Kidney (tissue), 13 donors: ENCODE measurements at regions not wholly inside any gene's neighbourhood (a gene's known extent, or its start where the extent isn't known, plus 50 kb on each side); places are given as distances from the start of the nearest gene placed in this dataset.
"Not testable (repeated sequence)": the region's sequence is repeated elsewhere in the genome, so short reads cannot be mapped to it uniquely, and the experiment has no call there.

Experiments used
- DNase-seq, 5 donors: peaks; one replicate each; pipeline ENCODE4 v3.0.0-alpha.2; 2013 to 2020
- FAIRE-seq: peaks from 2 replicates; lab custom pipeline; 2012; peaks lifted over from hg19 to GRCh38; lab: Jason Lieb, UNC
- H3K27ac ChIP-seq, 2 donors: one replicate each; pipeline ENCODE4 v1.7.0; 2013; ENCODE audit warnings: low read depth in 2 of 2, low read length in 2 of 2, inconsistent platforms in 1 of 2
- H3K27me3 ChIP-seq: one replicate; pipeline ENCODE4 v1.7.1; 2013; ENCODE audit warnings: low read length, inconsistent platforms; ENCODE audit not compliant: control insufficient read depth, insufficient read depth
- H3K36me3 ChIP-seq, 3 donors: one replicate each; pipeline versions ENCODE4 v1.7.0 to v1.7.1; 2013; ENCODE audit warnings: low read length in 3 of 3, control low read depth in 1 of 3, inconsistent platforms in 1 of 3; ENCODE audit not compliant: insufficient read depth in 3 of 3, control insufficient read depth in 2 of 3
- H3K4me1 ChIP-seq, 3 donors: one replicate each; pipeline versions ENCODE4 v1.7.0 to v1.7.1; 2013; ENCODE audit warnings: low read length in 3 of 3, inconsistent platforms in 1 of 3, low read depth in 1 of 3; ENCODE audit not compliant: control insufficient read depth in 2 of 3, insufficient read depth in 2 of 3
- H3K4me3 ChIP-seq, 3 donors: one replicate each; pipeline versions ENCODE4 v1.7.0 to v1.8.1; 2013; ENCODE audit warnings: low read length in 3 of 3, control low read depth in 1 of 3, inconsistent platforms in 1 of 3
- H3K9ac ChIP-seq, 3 donors: one replicate each; pipeline versions ENCODE4 v1.7.0 to v1.7.1; 2013; ENCODE audit warnings: low read length in 3 of 3, control low read depth in 1 of 3, inconsistent platforms in 1 of 3
- H3K9me3 ChIP-seq, 3 donors: one replicate each; pipeline versions ENCODE4 v1.7.0 to v1.7.1; 2013; ENCODE audit warnings: low read length in 3 of 3, control low read depth in 1 of 3, inconsistent platforms in 1 of 3; ENCODE audit not compliant: control insufficient read depth in 2 of 3, insufficient read depth in 1 of 3
- CTCF ChIP-seq: IDR thresholded peaks from 3 replicates; pipeline ENCODE4 v1.5.1; 2012; ENCODE audit warnings: mild to moderate bottlenecking, moderate library complexity, borderline replicate concordance; ENCODE audit not compliant: insufficient read depth; ENCODE audit errors: extremely low read depth
- intact Hi-C: fragments of 100-400 bp; cut with DNase I; formaldehyde crosslinking; loops from one replicate; pipeline ENCODE4 v1.11.1; 2022
- donor health status: control.
- donor health status: control.
- donor health status: control.
- donor health status: control.
- donor health status: control.
- donor health status: DM: yes; HTN: yes; CAD: no.
- donor health status: Normal renal cell carcinoma (clear cell type).

GRCh38 chr1:234892642-234893041 is 236.0 kb downstream of the TOMM20 start:
- intact Hi-C loops = no loop called here
- H3K4me1 ChIP-seq = no peaks in the 10 kb centered on the region
- no peak for DNase-seq
- no peak for TF ChIP-seq CTCF
- H3K27me3 ChIP-seq = no peaks in the 10 kb centered on the region
- H3K36me3 ChIP-seq = no peaks in the 10 kb centered on the region
- FAIRE-seq = no peak
- H3K9ac ChIP-seq = no peak overlapping the region
- no peak overlapping the region for H3K4me3 ChIP-seq
- no peaks in the 10 kb centered on the region for H3K9me3 ChIP-seq
- no peak overlapping the region for H3K27ac ChIP-seq

DNA sequence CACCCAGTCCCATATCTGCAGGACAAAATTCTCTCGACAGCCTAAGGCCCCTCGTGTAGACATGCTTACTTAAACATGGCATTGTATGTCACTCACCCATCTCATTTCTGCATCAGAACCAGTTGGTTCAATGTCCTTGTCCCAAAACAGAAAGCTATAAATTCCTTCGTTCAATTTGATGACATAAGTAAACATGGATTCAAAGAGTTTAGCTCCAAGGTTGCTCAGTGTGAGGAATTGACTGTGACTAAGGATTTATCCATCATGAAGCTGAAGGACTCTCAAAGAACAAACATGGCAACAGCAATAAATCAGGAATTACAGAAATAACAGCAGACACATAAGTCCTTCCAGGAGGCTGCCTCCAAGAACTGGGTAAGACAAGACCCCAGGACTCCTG is 237.2 kb downstream of the TOMM20 start:
- Histone ChIP-seq H3K36me3 (no peaks in the 10 kb centered on the region), H3K4me3 (no peak overlapping the region), H3K9me3 (no peaks in the 10 kb centered on the region), H3K27me3 (no peaks in the 10 kb centered on the region), H3K27ac (no peak overlapping the region), H3K4me1 (peaks cover 0 to 5% (median 0%) of the 10 kb centered on the region in 3 donors), H3K9ac (no peak overlapping the region)
- no peak for TF ChIP-seq CTCF
- intact Hi-C loops = no loop called here
- FAIRE-seq = no peak
- DNase-seq = no peak

DNA sequence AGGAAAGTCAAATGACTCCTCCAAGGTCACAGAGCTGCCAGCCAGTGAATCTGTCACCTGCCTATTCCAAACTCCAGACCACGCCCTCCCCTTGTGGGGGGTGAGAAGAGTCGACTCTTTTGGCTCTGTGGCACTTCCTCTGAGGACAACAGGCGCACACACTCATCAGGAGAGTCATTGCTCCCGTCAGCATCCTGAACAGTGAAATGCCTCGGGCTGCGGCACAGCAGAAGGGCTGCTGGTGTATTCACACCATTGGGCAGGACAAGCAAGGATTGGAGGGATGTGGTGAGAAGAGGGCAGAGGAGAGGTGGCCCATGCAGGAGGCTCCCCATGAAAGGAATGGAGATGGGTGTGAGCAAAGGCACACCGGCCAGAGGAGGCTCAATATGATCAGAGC is 239.0 kb downstream of the TOMM20 start:
- no peaks in the 10 kb centered on the region for H3K36me3 ChIP-seq
- H3K9me3 ChIP-seq = no peaks in the 10 kb centered on the region
- no peak overlapping the region for H3K9ac ChIP-seq
- no peak overlapping the region for H3K27ac ChIP-seq
- no peak for TF ChIP-seq CTCF
- no peak overlapping the region for H3K4me3 ChIP-seq
- no peak for FAIRE-seq
- intact Hi-C loops = no loop called here
- DNase-seq = no peak
- no peaks in the 10 kb centered on the region for H3K27me3 ChIP-seq
- peaks cover 0 to 7% (median 4%) of the 10 kb centered on the region in 3 donors for H3K4me1 ChIP-seq

DNA sequence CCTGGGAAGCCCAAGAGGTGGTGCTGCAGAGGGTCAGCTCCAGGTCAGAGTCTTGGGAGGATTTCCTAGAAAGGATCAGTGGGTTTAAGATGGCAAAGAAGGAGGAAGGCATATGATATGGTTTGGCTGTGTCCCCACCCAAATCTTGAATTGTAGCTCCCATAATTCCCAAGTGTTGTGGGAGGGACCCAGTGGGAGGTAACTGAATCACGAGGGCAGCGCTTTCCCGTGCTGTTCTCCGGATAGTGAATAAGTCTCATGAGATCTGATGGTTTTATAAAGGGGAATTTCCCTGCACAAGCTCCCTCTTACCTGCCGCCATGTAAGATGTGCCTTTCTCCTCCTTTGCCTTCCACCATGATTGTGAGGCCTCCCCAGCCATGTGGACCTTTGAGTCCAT is 240.4 kb downstream of the TOMM20 start:
- H3K9ac ChIP-seq, intact Hi-C loops, H3K27ac ChIP-seq, H3K4me3 ChIP-seq, H3K4me1 ChIP-seq, DNase-seq, H3K36me3 ChIP-seq, FAIRE-seq, H3K27me3 ChIP-seq, H3K9me3 ChIP-seq: not testable (repeated sequence)
